Stimulated activated naive CD8-positive, alpha-beta T cell treated with anti-CD3 and anti-CD28 coated beads, Interleukin-15, Interleukin-2, amounts not matched to agents 100 U/mL and 50 U/mL, for 24 hours (primary cell): ENCODE measurements at regions not wholly inside any gene's neighbourhood (a gene's known extent, or its start where the extent isn't known, plus 50 kb on each side); places are given as distances from the start of the nearest gene placed in this dataset.
"Not testable (repeated sequence)": the region's sequence is repeated elsewhere in the genome, so short reads cannot be mapped to it uniquely, and the experiment has no call there.

ENCODE experiments used
- ATAC-seq: fragments of 150-1000 bp; cut with Tn5 transposase; one replicate; pipeline ENCODE4 v1.10.0; 2021
- DNase-seq: peaks from one replicate; pipeline ENCODE4 v3.0.0; 2021

DNA sequence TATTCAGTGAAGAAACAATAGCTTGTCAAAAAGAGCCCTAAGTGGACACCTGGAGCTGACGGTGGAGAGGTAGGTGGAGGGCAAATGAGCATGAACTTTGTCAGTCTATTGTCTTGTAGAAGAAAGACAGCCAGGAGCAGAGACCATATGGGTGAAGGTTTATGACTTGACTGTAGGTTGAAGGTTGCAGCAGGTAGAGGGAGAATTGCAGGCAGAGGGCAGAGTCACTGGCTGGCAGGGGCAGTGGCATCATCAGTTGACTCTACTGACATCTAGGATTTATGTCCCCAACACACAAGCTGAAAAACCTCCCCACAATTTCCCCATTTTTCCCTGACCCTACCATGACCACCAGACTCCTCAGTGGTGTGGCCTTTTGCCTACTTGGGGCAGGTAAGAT is 243.6 kb upstream of the PRSS58 start:
- DNase-seq (no peak), ATAC-seq (no peak)

DNA sequence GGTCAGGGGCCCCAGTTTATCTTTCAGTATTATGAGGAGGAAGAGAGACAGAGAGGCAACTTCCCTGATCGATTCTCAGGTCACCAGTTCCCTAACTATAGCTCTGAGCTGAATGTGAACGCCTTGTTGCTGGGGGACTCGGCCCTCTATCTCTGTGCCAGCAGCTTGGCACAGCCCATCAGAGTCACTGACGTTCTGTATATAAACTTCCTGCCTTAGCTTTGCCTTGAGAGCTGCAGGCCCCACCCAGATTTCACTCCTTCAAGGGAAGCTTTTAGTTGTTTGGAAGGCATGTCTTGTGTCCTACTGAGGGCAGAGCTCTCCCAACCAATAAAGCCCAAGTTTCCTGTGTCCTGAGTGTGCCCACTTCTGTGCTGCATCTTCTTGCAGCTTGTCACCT is 242.5 kb upstream of the PRSS58 start:
- DNase-seq = no peak
- no peak for ATAC-seq

GRCh38 chr7:142499635-142500034 is 241.8 kb upstream of the PRSS58 start:
- no peak for DNase-seq
- peak; percentile 20 for ATAC-seq

DNA sequence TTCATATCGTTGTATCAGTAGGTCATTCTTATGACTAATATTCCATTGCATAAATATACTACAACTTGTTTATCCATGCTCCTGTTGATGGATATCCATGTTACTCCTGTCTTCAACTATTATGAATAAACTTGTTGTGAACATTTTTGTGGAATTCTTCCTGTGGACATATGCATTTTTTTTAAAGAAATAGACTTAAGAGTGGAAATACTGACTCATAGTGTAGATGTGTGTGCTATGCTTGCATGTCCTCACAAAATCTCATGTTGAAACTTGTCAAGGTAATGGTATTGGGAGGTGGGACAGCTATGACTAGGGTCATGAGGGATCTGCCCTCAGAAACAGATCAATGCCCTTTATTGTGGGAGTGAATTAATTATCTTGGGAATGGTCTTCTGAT is 240.5 kb upstream of the PRSS58 start:
- DNase-seq (no peak), ATAC-seq (no peak)

- DNase-seq (no peak), ATAC-seq (peak; percentile 53)
Observed at GRCh38 chr7:142496545-142496991, 238.7 kb upstream of the PRSS58 start.

- ATAC-seq, DNase-seq: not testable (repeated sequence)
Observed at GRCh38 chr7:142495879-142496278, 238.0 kb upstream of the PRSS58 start.

DNA sequence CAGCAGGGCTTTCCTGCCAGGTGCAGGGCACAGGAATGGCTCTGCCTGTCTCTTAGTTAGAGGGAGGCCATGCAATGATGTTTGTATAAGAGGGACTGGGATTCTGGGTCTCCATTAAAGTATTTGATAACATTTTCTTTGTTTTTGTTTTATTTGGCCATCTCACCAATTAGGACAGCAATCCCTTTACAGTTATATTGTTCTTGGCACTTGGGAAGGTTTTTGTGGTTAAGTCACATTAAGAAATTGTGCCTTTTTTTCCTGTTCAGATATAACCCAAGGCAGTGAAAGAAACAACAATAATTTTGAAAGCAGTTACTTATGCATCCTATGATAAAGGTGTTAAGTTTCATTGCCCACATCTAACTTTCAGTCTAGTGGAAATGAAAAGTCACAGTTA is 237.4 kb upstream of the PRSS58 start:
- not testable (repeated sequence) for DNase-seq

GRCh38 chr7:142494021-142494420 is 236.2 kb upstream of the PRSS58 start:
- no peak for DNase-seq
- no peak for ATAC-seq

More for the DNA sequence above, 237.4 kb upstream of the PRSS58 start:
- ATAC-seq = peak; percentile 34

- ATAC-seq (no peak), DNase-seq (no peak)
Observed at GRCh38 chr7:142488842-142489241, 231.0 kb upstream of the PRSS58 start.

- DNase-seq (no peak), ATAC-seq (no peak)
Observed at GRCh38 chr7:142488036-142488633, 230.3 kb upstream of the PRSS58 start.

GRCh38 chr7:142487565-142487964 is 229.7 kb upstream of the PRSS58 start:
- ATAC-seq, DNase-seq: not testable (repeated sequence)

DNA sequence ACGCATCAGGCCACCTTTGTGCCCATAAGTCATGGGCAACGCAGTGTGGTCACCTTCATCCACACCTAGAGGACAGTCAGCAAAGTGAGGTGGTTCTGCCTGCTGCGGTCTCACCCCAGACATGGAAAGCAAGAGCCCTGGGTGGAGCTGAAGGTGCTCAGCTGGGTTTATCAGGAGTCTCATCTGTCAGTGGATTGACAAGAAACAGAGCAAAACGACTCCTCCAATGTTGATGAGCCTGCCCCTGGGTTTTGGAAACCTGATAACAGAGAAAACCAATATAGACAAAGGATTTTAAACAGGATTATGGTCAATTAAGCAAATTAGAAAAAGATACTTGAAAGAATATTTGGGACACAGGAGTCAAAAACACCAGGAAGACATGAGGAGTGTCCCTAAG is 229.3 kb upstream of the PRSS58 start:
- ATAC-seq = no peak
- no peak for DNase-seq

GRCh38 chr7:142485617-142486226 is 227.9 kb upstream of the PRSS58 start:
- peak; percentile 48 for DNase-seq
- ATAC-seq = peak; percentile 40

DNA sequence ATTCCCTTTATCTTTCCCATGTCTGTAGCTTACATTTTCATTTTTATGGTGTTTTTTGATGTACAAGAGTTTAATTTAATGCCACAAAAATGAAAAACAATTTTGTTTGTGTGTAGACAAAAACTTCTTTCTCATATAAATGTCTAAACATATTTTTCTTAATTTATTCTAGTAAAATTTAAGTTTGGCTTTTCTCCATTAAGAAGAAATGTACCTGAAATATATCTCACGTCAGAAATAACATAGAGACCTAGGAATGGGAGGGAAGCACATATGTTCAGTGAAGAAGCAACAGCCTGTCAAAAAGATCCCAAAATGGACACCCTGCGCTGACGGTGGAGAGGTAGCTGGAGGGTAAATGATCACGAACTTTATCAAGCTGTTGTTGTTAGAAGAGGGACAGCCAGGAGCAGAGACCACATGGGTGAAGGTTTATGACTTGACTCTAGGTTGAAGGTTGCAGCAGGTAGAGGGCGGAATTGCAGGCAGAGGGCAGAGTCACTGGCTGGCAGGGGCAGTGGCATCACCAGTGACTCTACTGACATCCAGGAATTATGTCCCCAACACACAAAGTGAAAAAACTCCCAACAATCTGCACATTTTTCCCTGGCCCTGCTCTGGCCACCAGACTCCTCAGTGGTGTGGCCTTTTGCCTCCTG is 225.9 kb upstream of the PRSS58 start:
- ATAC-seq = no peak
- no peak for DNase-seq

GRCh38 chr7:142482891-142483658 is 225.2 kb upstream of the PRSS58 start:
- DNase-seq (peak; percentile 70), ATAC-seq (peak; percentile 81)

DNA sequence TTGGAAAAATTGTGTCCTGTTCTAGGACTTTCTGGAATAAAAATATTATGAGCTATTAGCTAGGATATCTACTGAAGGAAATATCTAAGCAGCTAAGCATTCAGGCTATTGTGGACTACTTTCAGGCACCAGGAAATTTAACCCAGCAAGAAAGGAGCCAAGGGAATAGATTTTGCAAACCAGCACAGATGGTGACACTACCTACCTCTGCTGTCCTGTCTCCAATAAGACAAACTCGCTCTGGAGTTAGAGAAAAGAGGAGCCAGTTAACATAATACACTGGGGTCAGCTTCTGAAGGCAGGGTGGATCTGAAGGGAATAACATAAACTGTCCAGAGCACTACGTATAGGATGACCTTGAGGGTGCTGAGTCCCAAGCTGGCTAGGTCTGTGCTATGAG is 223.7 kb upstream of the PRSS58 start:
- no peak for DNase-seq
- ATAC-seq = no peak

GRCh38 chr7:142478479-142479220 is 220.8 kb upstream of the PRSS58 start:
- peak; percentile 50 for ATAC-seq
- DNase-seq = peak; percentile 44

DNA sequence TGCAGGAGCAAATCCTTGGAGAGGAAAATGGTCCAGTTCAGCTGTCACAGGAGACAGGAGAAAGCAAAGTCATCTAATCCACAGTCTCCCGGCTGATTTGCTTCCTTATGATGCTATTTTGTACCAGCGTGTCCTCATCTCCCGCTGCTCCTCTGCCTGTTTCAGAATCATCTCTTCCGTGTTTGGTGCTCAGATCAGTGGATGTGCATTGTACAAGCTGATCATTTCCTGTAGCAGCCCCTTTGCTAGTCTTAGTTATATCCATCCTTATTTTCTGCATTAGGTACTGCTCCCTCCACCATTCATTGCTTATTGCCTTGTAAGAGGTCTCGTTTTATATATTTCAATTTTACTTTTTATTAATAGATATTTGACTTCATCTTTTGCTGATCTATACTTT is 219.9 kb upstream of the PRSS58 start:
- DNase-seq, ATAC-seq: not testable (repeated sequence)

DNA sequence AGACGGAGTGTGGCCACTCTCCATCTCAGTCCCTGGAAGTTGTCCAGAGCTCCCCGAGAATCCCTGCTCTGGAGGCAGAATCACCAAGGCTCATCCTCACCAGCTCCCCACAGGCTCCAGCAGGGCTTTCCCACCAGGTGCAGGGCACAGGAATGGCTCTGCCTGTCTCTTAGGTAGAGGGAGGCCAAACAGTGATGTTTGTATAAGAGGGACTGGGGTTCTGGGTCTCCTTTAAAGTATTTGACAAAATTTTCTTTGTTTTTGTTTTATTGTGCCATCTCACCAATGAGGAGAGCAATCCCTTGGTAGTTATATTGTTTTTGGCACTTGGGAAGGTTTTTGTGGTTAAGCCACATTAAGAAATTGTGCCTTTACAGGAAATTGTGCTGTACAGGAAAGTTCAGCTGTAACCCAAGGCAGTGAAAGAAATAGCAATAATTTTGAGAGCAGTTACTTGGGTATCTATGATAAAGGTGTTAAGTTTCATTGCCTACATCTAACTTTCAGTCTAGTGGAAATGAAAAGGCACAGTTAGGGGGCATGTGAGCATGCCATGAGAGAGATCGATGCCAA is 219.3 kb upstream of the PRSS58 start:
- no peak for ATAC-seq
- no peak for DNase-seq

GRCh38 chr7:142476077-142476476 is 218.2 kb upstream of the PRSS58 start:
- no peak for DNase-seq
- ATAC-seq = no peak

- ATAC-seq = no peak
- no peak for DNase-seq
Observed at GRCh38 chr7:142471820-142472219, 214.0 kb upstream of the PRSS58 start.

DNA sequence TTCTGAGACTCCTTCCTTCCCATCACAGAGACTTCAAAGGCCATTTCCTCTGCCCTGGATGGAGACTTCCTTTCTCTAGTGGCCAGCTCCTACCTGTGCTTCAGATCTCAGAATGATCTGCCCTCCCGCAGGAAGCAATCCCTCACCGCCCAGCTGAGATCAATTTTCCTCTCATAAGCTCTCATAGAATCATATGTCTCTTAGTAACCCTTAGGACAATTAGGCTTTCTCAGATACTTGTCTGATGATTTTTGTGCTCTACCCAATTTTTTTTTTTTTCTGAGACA is 212.6 kb upstream of the PRSS58 start:
- no peak for ATAC-seq

More for the DNA sequence above, 212.6 kb upstream of the PRSS58 start:
- no peak for DNase-seq
